ENCODE measurements at regions not wholly inside any gene's neighbourhood (a gene's known extent, or its start where the extent isn't known, plus 50 kb on each side); places are given as distances from the start of the nearest gene placed in this dataset.

DNA sequence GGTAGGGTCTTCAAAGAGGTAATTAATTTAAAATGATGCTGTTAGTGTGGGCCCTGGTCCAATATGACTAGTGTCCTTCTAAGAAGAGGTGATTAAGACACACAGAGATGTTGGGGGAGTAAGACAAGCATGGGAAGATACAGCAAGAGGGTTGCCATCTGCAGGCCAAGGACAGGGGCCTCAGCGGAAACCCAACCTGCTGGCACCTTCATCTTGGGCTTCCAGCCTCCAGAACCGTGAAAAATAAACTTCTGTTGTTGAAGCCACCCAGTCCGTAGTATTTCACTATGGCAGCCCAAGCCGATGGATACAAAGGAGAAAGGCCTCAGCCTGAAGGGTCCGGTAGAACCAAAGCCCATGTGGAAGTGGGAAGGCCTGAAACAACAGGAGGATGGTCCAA lies 161.7 kb upstream of the UBE2E1 start:
- peaks cover 0 to 4% (median 0%) of the 10 kb centered on the region in 5 donors for H3K4me1 ChIP-seq (ENCODE audit: control insufficient read depth in 5 of 5, insufficient read depth in 5 of 5, low read length in 5 of 5)
- H3K27ac ChIP-seq (ENCODE audit: low read depth, low read length) = no peak overlapping the region
- no peaks in the 10 kb centered on the region for H3K36me3 ChIP-seq (ENCODE audit: control insufficient read depth in 5 of 5, insufficient read depth in 5 of 5, low read length in 5 of 5)
- no peaks in the 10 kb centered on the region for H3K9me3 ChIP-seq (ENCODE audit: control insufficient read depth in 5 of 5, low read length in 5 of 5)
- no peak overlapping the region for H3K4me3 ChIP-seq (ENCODE audit: low read depth in 1 of 5, low read length in 5 of 5)
- no peak overlapping the region for H3K9ac ChIP-seq (ENCODE audit: low read length in 5 of 5)
- H3K27me3 ChIP-seq (ENCODE audit: control insufficient read depth in 5 of 5, insufficient read depth in 4 of 5, low read length in 5 of 5) = no peaks in the 10 kb centered on the region

DNA sequence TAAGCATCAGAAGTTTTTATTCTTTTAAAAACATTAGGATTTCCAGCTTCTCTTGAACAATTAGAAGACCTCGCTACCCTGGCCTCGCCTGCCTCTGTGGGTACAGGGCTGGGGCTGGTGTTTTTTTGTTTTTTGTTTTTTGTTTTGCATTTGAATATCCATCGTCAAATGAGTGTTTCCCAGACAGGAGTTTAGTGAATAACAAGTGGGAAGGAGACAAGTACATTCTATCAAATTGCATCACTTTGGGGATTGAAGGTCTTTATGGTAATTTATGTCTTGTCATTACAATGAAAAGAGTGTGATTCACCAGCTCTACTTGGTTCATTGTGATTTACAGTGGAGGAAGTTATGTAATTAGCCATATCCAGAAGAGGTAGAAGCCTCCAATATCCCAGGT lies 161.1 kb upstream of the UBE2E1 start:
- no peak overlapping the region for H3K9ac ChIP-seq (ENCODE audit: low read length in 5 of 5)
- H3K9me3 ChIP-seq (ENCODE audit: control insufficient read depth in 5 of 5, low read length in 5 of 5) = no peaks in the 10 kb centered on the region
- peaks cover 0 to 4% (median 0%) of the 10 kb centered on the region in 5 donors for H3K4me1 ChIP-seq (ENCODE audit: control insufficient read depth in 5 of 5, insufficient read depth in 5 of 5, low read length in 5 of 5)
- H3K27me3 ChIP-seq (ENCODE audit: control insufficient read depth in 5 of 5, insufficient read depth in 4 of 5, low read length in 5 of 5) = no peaks in the 10 kb centered on the region
- no peaks in the 10 kb centered on the region for H3K36me3 ChIP-seq (ENCODE audit: control insufficient read depth in 5 of 5, insufficient read depth in 5 of 5, low read length in 5 of 5)
- no peak overlapping the region for H3K27ac ChIP-seq (ENCODE audit: low read depth, low read length)
- no peak overlapping the region for H3K4me3 ChIP-seq (ENCODE audit: low read depth in 1 of 5, low read length in 5 of 5)

DNA sequence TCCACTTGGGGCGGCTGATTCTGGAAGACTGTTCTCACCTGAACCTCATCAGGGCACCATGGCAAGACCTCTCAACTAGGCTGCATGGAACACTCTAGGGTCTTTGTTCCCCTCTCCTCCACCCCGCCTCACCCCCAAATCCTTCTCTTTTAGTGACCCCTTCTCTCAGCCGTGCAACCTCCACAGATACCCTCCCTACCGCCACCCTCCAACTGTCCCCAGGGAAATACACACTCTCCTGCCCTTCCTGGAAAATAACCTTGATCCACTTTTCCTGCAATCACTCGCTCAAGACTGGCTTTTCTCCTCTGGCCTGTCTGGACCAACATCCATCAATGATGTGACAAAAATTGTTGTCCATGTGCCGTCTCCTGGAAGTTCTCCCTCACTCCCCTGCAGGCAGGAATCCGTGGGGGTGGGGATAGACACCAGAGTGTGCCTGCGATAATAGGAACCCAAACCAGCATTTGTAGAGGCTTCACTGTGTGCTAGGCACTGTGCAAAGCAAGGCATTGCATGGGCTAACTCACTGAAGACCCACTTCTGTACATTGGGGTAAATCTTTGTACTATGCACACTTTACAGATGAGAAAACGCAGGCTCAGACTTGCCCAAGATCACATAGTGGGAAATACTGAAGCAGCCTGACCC lies 160.1 kb upstream of the UBE2E1 start:
- Histone ChIP-seq H3K9me3 (ENCODE audit: control insufficient read depth in 5 of 5, low read length in 5 of 5) (no peaks in the 10 kb centered on the region), H3K27ac (ENCODE audit: low read depth, low read length) (no peak overlapping the region), H3K4me3 (ENCODE audit: low read depth in 1 of 5, low read length in 5 of 5) (no peak overlapping the region), H3K27me3 (ENCODE audit: control insufficient read depth in 5 of 5, insufficient read depth in 4 of 5, low read length in 5 of 5) (no peaks in the 10 kb centered on the region), H3K36me3 (ENCODE audit: control insufficient read depth in 5 of 5, insufficient read depth in 5 of 5, low read length in 5 of 5) (no peaks in the 10 kb centered on the region), H3K9ac (ENCODE audit: low read length in 5 of 5) (no peak overlapping the region), H3K4me1 (ENCODE audit: control insufficient read depth in 5 of 5, insufficient read depth in 5 of 5, low read length in 5 of 5) (peaks cover 0 to 2% (median 0%) of the 10 kb centered on the region in 5 donors)

DNA sequence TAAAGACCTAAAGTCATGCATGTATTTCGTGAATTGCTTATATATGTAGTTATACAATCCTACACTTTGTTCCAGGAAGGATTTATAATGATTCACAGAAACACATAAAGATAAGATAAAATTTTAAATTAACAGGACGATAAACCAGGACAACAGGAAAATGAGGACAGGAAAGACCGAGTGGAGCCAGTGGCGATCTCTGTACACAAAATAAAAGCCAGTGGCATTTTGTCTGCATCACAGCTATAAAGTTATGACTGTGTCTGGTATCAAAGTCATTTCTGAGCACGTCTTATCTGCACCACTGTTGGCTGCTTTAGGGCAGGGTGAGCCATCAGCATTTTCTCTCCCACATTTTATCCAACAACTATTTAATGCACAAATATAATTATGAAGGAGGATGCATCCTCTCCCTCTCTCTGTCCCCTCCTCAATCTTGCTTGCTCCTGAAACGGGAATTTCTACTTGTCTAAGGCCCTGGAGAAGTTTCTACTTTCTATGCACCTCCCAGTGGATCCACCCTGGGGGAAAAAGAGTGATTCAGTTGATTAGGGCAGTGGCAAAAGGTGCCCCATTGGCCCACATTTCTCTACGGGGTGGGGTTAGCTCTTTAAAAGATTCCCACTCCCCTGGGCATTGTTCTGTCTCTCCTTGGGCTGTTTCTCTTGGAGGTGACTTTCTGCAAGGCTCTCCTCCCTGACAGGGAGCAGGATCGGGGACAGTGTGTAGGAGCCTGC lies 159.4 kb upstream of the UBE2E1 start:
- H3K9ac ChIP-seq (ENCODE audit: low read length in 5 of 5) = no peak overlapping the region
- no peaks in the 10 kb centered on the region for H3K4me1 ChIP-seq (ENCODE audit: control insufficient read depth in 5 of 5, insufficient read depth in 5 of 5, low read length in 5 of 5)

DNA sequence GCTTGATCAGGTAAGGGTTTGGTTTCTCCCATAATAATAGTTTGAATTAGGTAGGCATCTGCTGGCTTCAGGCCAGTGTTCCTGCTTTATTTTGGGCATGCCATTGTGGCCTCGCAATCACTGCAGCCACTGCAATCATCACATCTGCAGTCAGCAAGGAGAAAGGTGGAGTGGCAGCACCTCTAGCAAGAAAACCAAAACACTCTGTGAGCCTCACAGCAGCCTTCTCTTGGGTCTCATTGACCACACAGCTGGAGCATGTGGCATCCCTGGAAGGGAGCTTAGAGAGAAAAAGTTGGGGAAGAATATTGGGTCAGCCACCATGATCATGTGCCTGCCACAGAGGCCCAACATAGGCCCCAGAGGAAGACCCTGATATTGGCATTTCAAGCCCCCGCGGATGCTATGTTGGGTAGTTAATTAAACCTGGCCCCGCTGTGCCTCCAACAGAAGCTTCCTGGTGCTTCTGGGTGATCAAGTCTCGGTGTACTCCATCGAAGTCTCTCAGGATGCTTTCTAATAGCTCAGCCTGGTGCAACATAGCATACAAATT lies 158.0 kb upstream of the UBE2E1 start:
- Histone ChIP-seq H3K4me3 (ENCODE audit: low read depth in 1 of 5, low read length in 5 of 5) (no peak overlapping the region), H3K9ac (ENCODE audit: low read length in 5 of 5) (no peak overlapping the region), H3K9me3 (ENCODE audit: control insufficient read depth in 5 of 5, low read length in 5 of 5) (no peaks in the 10 kb centered on the region), H3K4me1 (ENCODE audit: control insufficient read depth in 5 of 5, insufficient read depth in 5 of 5, low read length in 5 of 5) (no peaks in the 10 kb centered on the region), H3K36me3 (ENCODE audit: control insufficient read depth in 5 of 5, insufficient read depth in 5 of 5, low read length in 5 of 5) (no peaks in the 10 kb centered on the region), H3K27ac (ENCODE audit: low read depth, low read length) (no peak overlapping the region), H3K27me3 (ENCODE audit: control insufficient read depth in 5 of 5, insufficient read depth in 4 of 5, low read length in 5 of 5) (no peaks in the 10 kb centered on the region)

More for the DNA sequence above, 159.4 kb upstream of the UBE2E1 start:
- no peaks in the 10 kb centered on the region for H3K36me3 ChIP-seq (ENCODE audit: control insufficient read depth in 5 of 5, insufficient read depth in 5 of 5, low read length in 5 of 5)
- no peaks in the 10 kb centered on the region for H3K27me3 ChIP-seq (ENCODE audit: control insufficient read depth in 5 of 5, insufficient read depth in 4 of 5, low read length in 5 of 5)
- no peak overlapping the region for H3K4me3 ChIP-seq (ENCODE audit: low read depth in 1 of 5, low read length in 5 of 5)
- no peak overlapping the region for H3K27ac ChIP-seq (ENCODE audit: low read depth, low read length)
- H3K9me3 ChIP-seq (ENCODE audit: control insufficient read depth in 5 of 5, low read length in 5 of 5) = no peaks in the 10 kb centered on the region

DNA sequence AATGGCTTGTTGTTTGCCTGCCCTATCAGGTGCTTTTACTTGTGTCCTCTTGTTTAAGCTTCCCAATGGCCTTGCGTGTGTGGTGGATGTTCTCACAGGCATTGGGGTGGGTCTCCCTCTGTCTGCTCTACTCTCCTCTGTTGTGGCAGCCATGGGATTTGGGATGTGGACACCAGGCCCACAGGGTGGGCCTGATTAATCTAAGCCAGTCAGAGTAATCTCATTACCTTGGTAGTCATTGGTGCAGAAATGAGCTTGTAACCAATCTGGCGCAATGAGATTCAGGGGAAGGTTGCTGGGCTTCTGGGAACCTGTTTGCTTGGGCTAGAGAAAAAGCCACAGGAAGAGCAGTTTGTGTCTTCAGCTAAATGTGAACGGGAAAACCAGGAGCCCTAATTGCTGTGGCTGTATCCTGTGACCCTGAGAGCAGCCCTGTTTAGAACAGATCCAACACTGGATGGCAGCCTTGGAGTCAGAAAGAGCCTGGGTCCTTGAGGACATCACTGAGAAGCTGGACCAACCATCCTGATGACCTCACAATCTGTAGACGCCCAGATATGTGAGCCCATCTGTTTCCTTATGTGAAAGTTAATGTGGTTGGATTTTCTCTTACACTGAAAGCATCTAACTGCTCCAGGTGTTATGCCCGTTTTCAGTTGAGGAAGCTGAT lies 157.3 kb upstream of the UBE2E1 start:
- no peaks in the 10 kb centered on the region for H3K36me3 ChIP-seq (ENCODE audit: control insufficient read depth in 5 of 5, insufficient read depth in 5 of 5, low read length in 5 of 5)
- no peaks in the 10 kb centered on the region for H3K27me3 ChIP-seq (ENCODE audit: control insufficient read depth in 5 of 5, insufficient read depth in 4 of 5, low read length in 5 of 5)
- no peak overlapping the region for H3K9ac ChIP-seq (ENCODE audit: low read length in 5 of 5)
- H3K27ac ChIP-seq (ENCODE audit: low read depth, low read length) = no peak overlapping the region
- H3K4me1 ChIP-seq (ENCODE audit: control insufficient read depth in 5 of 5, insufficient read depth in 5 of 5, low read length in 5 of 5) = no peaks in the 10 kb centered on the region
- H3K4me3 ChIP-seq (ENCODE audit: low read depth in 1 of 5, low read length in 5 of 5) = no peak overlapping the region
- no peaks in the 10 kb centered on the region for H3K9me3 ChIP-seq (ENCODE audit: control insufficient read depth in 5 of 5, low read length in 5 of 5)

DNA sequence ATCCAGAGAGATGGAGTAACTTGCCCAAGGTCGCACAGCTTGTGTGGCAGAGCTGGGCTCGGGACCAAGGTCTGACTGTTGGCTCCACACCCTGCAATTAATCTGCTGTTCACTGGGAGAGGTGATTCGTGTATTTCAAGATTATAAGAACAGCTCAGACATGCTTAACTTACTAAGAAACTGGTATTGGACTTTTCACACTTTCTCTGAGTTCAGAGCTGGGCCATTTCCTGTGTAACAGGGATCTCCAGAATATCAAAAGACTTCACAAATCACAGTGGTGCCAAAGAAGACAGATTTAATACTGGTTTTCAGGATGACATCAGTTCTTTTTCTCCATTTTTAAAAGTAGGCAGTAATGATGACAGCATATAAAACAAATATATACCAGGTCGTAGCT lies 156.8 kb upstream of the UBE2E1 start:
- H3K27ac ChIP-seq (ENCODE audit: low read depth, low read length) = no peak overlapping the region
- H3K4me3 ChIP-seq (ENCODE audit: low read depth in 1 of 5, low read length in 5 of 5) = no peak overlapping the region
- H3K9me3 ChIP-seq (ENCODE audit: control insufficient read depth in 5 of 5, low read length in 5 of 5) = no peaks in the 10 kb centered on the region
- no peak overlapping the region for H3K9ac ChIP-seq (ENCODE audit: low read length in 5 of 5)
- H3K36me3 ChIP-seq (ENCODE audit: control insufficient read depth in 5 of 5, insufficient read depth in 5 of 5, low read length in 5 of 5) = no peaks in the 10 kb centered on the region
- no peaks in the 10 kb centered on the region for H3K4me1 ChIP-seq (ENCODE audit: control insufficient read depth in 5 of 5, insufficient read depth in 5 of 5, low read length in 5 of 5)
- H3K27me3 ChIP-seq (ENCODE audit: control insufficient read depth in 5 of 5, insufficient read depth in 4 of 5, low read length in 5 of 5) = no peaks in the 10 kb centered on the region

DNA sequence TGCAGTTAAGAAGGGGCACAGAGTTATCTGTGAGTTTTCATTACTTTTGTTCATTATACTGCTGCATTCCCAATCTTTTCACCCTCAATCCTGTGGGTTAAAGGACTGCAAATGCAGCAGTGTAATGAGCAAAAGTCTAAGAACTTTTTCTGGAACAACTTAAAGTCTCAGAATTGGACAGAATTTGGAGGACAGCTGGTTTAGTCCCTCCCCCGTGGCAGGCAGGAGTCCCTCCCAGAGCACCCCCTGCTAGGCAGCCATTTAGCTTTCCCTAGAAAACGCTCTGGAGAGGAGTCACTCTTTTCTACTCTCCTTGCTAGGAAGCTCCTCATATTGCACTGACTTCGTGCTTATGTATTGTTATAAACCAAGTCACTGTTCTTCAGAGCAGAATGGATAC lies 156.3 kb upstream of the UBE2E1 start:
- Histone ChIP-seq H3K27ac (ENCODE audit: low read depth, low read length) (no peak overlapping the region), H3K4me3 (ENCODE audit: low read depth in 1 of 5, low read length in 5 of 5) (no peak overlapping the region), H3K27me3 (ENCODE audit: control insufficient read depth in 5 of 5, insufficient read depth in 4 of 5, low read length in 5 of 5) (no peaks in the 10 kb centered on the region), H3K4me1 (ENCODE audit: control insufficient read depth in 5 of 5, insufficient read depth in 5 of 5, low read length in 5 of 5) (no peaks in the 10 kb centered on the region), H3K36me3 (ENCODE audit: control insufficient read depth in 5 of 5, insufficient read depth in 5 of 5, low read length in 5 of 5) (no peaks in the 10 kb centered on the region), H3K9ac (ENCODE audit: low read length in 5 of 5) (no peak overlapping the region), H3K9me3 (ENCODE audit: control insufficient read depth in 5 of 5, low read length in 5 of 5) (no peaks in the 10 kb centered on the region)

DNA sequence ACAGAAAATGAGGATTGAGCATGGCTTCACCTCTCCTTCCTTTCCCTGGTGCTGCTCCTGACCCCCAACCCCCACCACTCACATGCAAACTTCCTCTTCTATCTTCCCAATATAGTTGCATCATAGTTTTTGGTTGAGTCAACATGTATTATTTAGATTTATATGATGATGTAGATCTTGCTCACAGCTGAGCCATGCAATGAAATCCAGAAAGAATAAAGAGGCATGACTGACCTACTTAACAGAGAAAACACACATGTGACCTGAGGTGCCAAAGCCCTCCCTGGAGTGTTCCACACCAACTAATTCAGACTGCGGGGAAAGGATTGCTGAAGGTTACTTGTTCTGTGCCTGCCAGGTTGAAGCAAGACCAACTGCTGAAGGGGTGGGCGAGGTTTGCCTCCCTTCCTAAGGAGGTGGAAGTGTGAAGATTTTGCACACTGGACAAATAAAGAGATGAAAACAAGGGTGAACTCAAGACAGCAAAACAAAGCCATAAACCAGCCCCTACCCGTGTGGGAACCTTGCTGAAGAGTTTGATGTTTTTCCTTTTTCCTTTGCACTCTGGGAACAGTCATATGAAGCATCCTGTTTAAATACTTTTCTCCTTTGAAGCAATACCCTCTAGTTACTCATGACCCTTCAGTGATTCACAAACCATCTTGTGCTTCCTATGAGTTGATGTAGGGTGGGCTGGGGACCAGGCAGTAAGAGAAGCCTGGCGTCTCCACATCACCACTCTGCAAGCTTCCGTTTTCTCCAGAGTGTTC lies 155.2 kb upstream of the UBE2E1 start:
- no peak overlapping the region for H3K9ac ChIP-seq (ENCODE audit: low read length in 5 of 5)
- H3K4me3 ChIP-seq (ENCODE audit: low read depth in 1 of 5, low read length in 5 of 5) = no peak overlapping the region
- no peaks in the 10 kb centered on the region for H3K27me3 ChIP-seq (ENCODE audit: control insufficient read depth in 5 of 5, insufficient read depth in 4 of 5, low read length in 5 of 5)
- H3K36me3 ChIP-seq (ENCODE audit: control insufficient read depth in 5 of 5, insufficient read depth in 5 of 5, low read length in 5 of 5) = no peaks in the 10 kb centered on the region
- no peak overlapping the region for H3K27ac ChIP-seq (ENCODE audit: low read depth, low read length)
- no peaks in the 10 kb centered on the region for H3K9me3 ChIP-seq (ENCODE audit: control insufficient read depth in 5 of 5, low read length in 5 of 5)
- H3K4me1 ChIP-seq (ENCODE audit: control insufficient read depth in 5 of 5, insufficient read depth in 5 of 5, low read length in 5 of 5) = no peaks in the 10 kb centered on the region

Measured in subcutaneous abdominal adipose tissue (tissue), 5 donors.